Ectodermal cell (in vitro differentiated cells): ENCODE measurements at regions not wholly inside any gene's neighbourhood (a gene's known extent, or its start where the extent isn't known, plus 50 kb on each side); places are given as distances from the start of the nearest gene placed in this dataset.

Source experiments
- H3K27ac ChIP-seq: 2 replicates; pipeline ENCODE4 v1.7.0; 2013; ENCODE audit warnings: mild to moderate bottlenecking, low read depth, low read length; ENCODE audit not compliant: insufficient read depth, poor library complexity, severe bottlenecking
- H3K27me3 ChIP-seq: 2 replicates; pipeline ENCODE4 v1.7.0; 2013; ENCODE audit warnings: mild to moderate bottlenecking, low read length; ENCODE audit not compliant: insufficient read depth, control insufficient read depth, poor library complexity, severe bottlenecking
- H3K36me3 ChIP-seq: one replicate; pipeline ENCODE4 v1.7.0; 2013; ENCODE audit warnings: low read length; ENCODE audit not compliant: control insufficient read depth, insufficient read depth
- H3K4me1 ChIP-seq: one replicate; pipeline ENCODE4 v1.7.0; 2013; ENCODE audit warnings: low read length; ENCODE audit not compliant: control insufficient read depth, insufficient read depth
- H3K4me3 ChIP-seq: 2 replicates; pipeline ENCODE4 v1.7.0; 2013; ENCODE audit warnings: low read depth, low read length, control low read depth; ENCODE audit not compliant: insufficient read depth
- H3K9me3 ChIP-seq: 2 replicates; pipeline ENCODE4 v1.7.0; 2013; ENCODE audit warnings: mild to moderate bottlenecking, low read length, moderate library complexity; ENCODE audit not compliant: control insufficient read depth
- WGBS, 2 experiments: methylation state at CpG; one replicate each; pipeline ENCODE4 v1.1.7; 2013; ENCODE audit warnings: missing lambda C conversion rate in 2 of 2; 5-methylcytosine and 5-hydroxymethylcytosine counted together

GRCh38 chr9:105861972-105862371, 167.6 kb downstream of the TMEM38B start:
- Histone ChIP-seq H3K27ac (no peak overlapping the region), H3K4me1 (no peaks in the 10 kb centered on the region), H3K4me3 (no peak overlapping the region), H3K27me3 (no peaks in the 10 kb centered on the region), H3K36me3 (no peaks in the 10 kb centered on the region), H3K9me3 (no peaks in the 10 kb centered on the region)
- WGBS, 2 experiments, result 100% methylated on average over 1 to 2 of the region's 2 CpGs

- no peaks in the 10 kb centered on the region for H3K9me3 ChIP-seq
- H3K27me3 ChIP-seq, result no peaks in the 10 kb centered on the region
- 89 to 91% methylated on average over 6 of the region's 6 CpGs for WGBS, 2 experiments
- no peaks in the 10 kb centered on the region for H3K36me3 ChIP-seq
- H3K4me1 ChIP-seq, result no peaks in the 10 kb centered on the region
- no peak overlapping the region for H3K27ac ChIP-seq
- no peak overlapping the region for H3K4me3 ChIP-seq
Measured at GRCh38 chr9:105864248-105864898, 170.0 kb downstream of the TMEM38B start.

GRCh38 chr9:105865285-105865684, 170.9 kb downstream of the TMEM38B start:
- no peaks in the 10 kb centered on the region for H3K9me3 ChIP-seq
- no peaks in the 10 kb centered on the region for H3K27me3 ChIP-seq
- no peaks in the 10 kb centered on the region for H3K36me3 ChIP-seq
- 91 to 93% methylated on average over 4 of the region's 4 CpGs for WGBS, 2 experiments
- H3K4me3 ChIP-seq, result no peak overlapping the region
- no peak overlapping the region for H3K27ac ChIP-seq
- H3K4me1 ChIP-seq, result no peaks in the 10 kb centered on the region

GRCh38 chr9:105871540-105871939, 177.2 kb downstream of the TMEM38B start:
- WGBS, 2 experiments, result 76% methylated on average over 2 of the region's 2 CpGs
- Histone ChIP-seq H3K27ac (no peak overlapping the region), H3K4me3 (no peak overlapping the region)

GRCh38 chr9:105873801-105874200, 179.5 kb downstream of the TMEM38B start:
- no peaks in the 10 kb centered on the region for H3K36me3 ChIP-seq
- no peaks in the 10 kb centered on the region for H3K27me3 ChIP-seq
- no peaks in the 10 kb centered on the region for H3K4me1 ChIP-seq
- H3K27ac ChIP-seq, result no peak overlapping the region
- WGBS, 2 experiments, result 94 to 98% methylated on average over 2 to 3 of the region's 3 CpGs
- H3K9me3 ChIP-seq, result no peaks in the 10 kb centered on the region
- H3K4me3 ChIP-seq, result no peak overlapping the region

More at GRCh38 chr9:105871540-105871939, 177.2 kb downstream of the TMEM38B start:
- H3K36me3 ChIP-seq, result no peaks in the 10 kb centered on the region
- no peaks in the 10 kb centered on the region for H3K27me3 ChIP-seq
- no peaks in the 10 kb centered on the region for H3K9me3 ChIP-seq
- H3K4me1 ChIP-seq, result no peaks in the 10 kb centered on the region

GRCh38 chr9:105877721-105878120, 183.4 kb downstream of the TMEM38B start:
- no peaks in the 10 kb centered on the region for H3K4me1 ChIP-seq
- H3K27me3 ChIP-seq, result no peaks in the 10 kb centered on the region
- no peak overlapping the region for H3K4me3 ChIP-seq
- WGBS, 2 experiments, result 89 to 96% methylated on average over 1 of the region's 1 CpG
- H3K27ac ChIP-seq, result no peak overlapping the region
- H3K36me3 ChIP-seq, result no peaks in the 10 kb centered on the region
- H3K9me3 ChIP-seq, result no peaks in the 10 kb centered on the region

- H3K27me3 ChIP-seq, result no peaks in the 10 kb centered on the region
- no peaks in the 10 kb centered on the region for H3K4me1 ChIP-seq
- no peaks in the 10 kb centered on the region for H3K9me3 ChIP-seq
- no peak overlapping the region for H3K27ac ChIP-seq
- H3K4me3 ChIP-seq, result no peak overlapping the region
- H3K36me3 ChIP-seq, result no peaks in the 10 kb centered on the region
Measured at GRCh38 chr9:105879181-105879580, 184.8 kb downstream of the TMEM38B start.

GRCh38 chr9:105880517-105880916, 186.2 kb downstream of the TMEM38B start:
- no peaks in the 10 kb centered on the region for H3K4me1 ChIP-seq
- 91 to 100% methylated on average over 1 of the region's 1 CpG for WGBS, 2 experiments

GRCh38 chr9:105881021-105881420, 186.7 kb downstream of the TMEM38B start:
- H3K36me3 ChIP-seq, result no peaks in the 10 kb centered on the region
- 94 to 98% methylated on average over 5 of the region's 6 CpGs for WGBS, 2 experiments
- no peak overlapping the region for H3K27ac ChIP-seq
- no peaks in the 10 kb centered on the region for H3K9me3 ChIP-seq
- H3K27me3 ChIP-seq, result no peaks in the 10 kb centered on the region
- H3K4me1 ChIP-seq, result no peaks in the 10 kb centered on the region
- no peak overlapping the region for H3K4me3 ChIP-seq

More at GRCh38 chr9:105880517-105880916, 186.2 kb downstream of the TMEM38B start:
- H3K27me3 ChIP-seq, result no peaks in the 10 kb centered on the region
- no peaks in the 10 kb centered on the region for H3K9me3 ChIP-seq
- no peak overlapping the region for H3K27ac ChIP-seq
- H3K4me3 ChIP-seq, result no peak overlapping the region
- H3K36me3 ChIP-seq, result no peaks in the 10 kb centered on the region

GRCh38 chr9:105881654-105882349, 187.5 kb downstream of the TMEM38B start:
- Histone ChIP-seq H3K27ac (no peak overlapping the region), H3K27me3 (no peaks in the 10 kb centered on the region), H3K4me3 (no peak overlapping the region), H3K36me3 (no peaks in the 10 kb centered on the region), H3K9me3 (no peaks in the 10 kb centered on the region), H3K4me1 (no peaks in the 10 kb centered on the region)
- 50% methylated on average over 10 of the region's 10 CpGs for WGBS, 2 experiments
